Immature natural killer cell (primary cell): ENCODE measurements at regions not wholly inside any gene's neighbourhood (a gene's known extent, or its start where the extent isn't known, plus 50 kb on each side); places are given as distances from the start of the nearest gene placed in this dataset.
"Not testable (repeated sequence)": the region's sequence is repeated elsewhere in the genome, so short reads cannot be mapped to it uniquely, and the experiment has no call there.

ENCODE experiments used
- DNase-seq, 3 donors: peaks; one replicate each; pipeline ENCODE4 v3.0.0; 2022; ENCODE audit warnings: mixed read lengths in 1 of 3
- H3K27ac Mint-ChIP-seq, 6 donors: one replicate each; pipeline ENCODE4 v1.8.0; 2020; ENCODE audit warnings: mixed read lengths in 6 of 6, mild to moderate bottlenecking in 5 of 6, inconsistent platforms in 4 of 6, moderate library complexity in 3 of 6
- H3K27me3 Mint-ChIP-seq, 3 donors: one replicate each; pipeline ENCODE4 v1.8.0; 2020 to 2021; ENCODE audit warnings: low read depth in 3 of 3, mild to moderate bottlenecking in 3 of 3, mixed read lengths in 3 of 3, moderate library complexity in 3 of 3, inconsistent platforms in 1 of 3
- H3K36me3 Mint-ChIP-seq, 3 donors: one replicate each; pipeline ENCODE4 v1.8.0; 2020; ENCODE audit warnings: mixed read lengths in 3 of 3, inconsistent platforms in 2 of 3, mild to moderate bottlenecking in 2 of 3
- H3K4me1 Mint-ChIP-seq, 2 donors: one replicate each; pipeline ENCODE4 v1.8.0; 2020; ENCODE audit warnings: inconsistent platforms in 2 of 2, mild to moderate bottlenecking in 2 of 2, mixed read lengths in 2 of 2, moderate library complexity in 1 of 2
- H3K4me3 Mint-ChIP-seq, 5 donors: one replicate each; pipeline ENCODE4 v1.8.0; 2020; ENCODE audit warnings: mild to moderate bottlenecking in 5 of 5, mixed read lengths in 5 of 5, inconsistent platforms in 3 of 5, moderate library complexity in 3 of 5
- H3K9me3 Mint-ChIP-seq, 6 donors: one replicate each; pipeline ENCODE4 v1.8.0; 2020; ENCODE audit warnings: mild to moderate bottlenecking in 6 of 6, mixed read lengths in 6 of 6, inconsistent platforms in 4 of 6, moderate library complexity in 3 of 6

- Mint-ChIP-seq H3K4me3 (no peak overlapping the region), H3K9me3 (peaks cover 60 to 96% (median 91%) of the 10 kb centered on the region in 6 donors), H3K36me3 (peaks cover 14 to 27% (median 21%) of the 10 kb centered on the region in 3 donors), H3K27me3 (peaks cover 0 to 2% (median 2%) of the 10 kb centered on the region in 3 donors), H3K4me1 (no peaks in the 10 kb centered on the region), H3K27ac (no peak overlapping the region)
- DNase-seq = no peak
These were observed 244.2 kb downstream of the FOXD4L6 start for GRCh38 chr9:40884072-40884901.

DNA sequence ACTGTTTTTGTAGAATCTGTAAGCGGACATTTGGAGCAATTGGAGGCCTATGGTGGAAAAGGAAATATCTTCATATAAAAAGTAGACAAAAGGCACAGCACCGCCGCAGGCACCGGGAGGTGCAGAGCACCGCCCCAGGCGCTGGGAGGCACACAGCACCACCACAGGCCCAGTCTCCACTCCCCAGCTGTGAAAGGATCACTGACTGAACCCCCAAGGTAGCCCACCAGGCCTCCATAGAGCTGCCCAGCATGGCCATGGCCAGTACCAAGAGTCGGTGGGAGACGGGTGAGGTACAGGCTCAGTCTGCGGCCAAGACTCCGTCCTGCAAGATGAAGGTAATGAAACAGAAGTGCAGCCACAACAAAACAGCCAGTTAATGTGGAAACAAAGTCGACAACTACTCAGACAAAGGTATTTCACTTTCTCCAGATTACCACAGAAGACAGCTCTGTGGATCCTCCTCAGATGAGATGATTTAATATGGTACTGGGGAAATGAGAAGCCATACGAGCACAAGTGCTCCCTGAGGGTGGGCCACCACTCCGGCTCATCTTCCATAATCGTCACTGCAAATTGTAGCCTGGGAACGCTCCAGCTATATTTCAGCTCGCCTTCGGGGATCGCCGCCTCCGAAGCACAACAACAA lies 244.9 kb downstream of the FOXD4L6 start:
- H3K4me3 Mint-ChIP-seq = not testable (repeated sequence)
- Mint-ChIP-seq H3K36me3 (peaks cover 14 to 27% (median 21%) of the 10 kb centered on the region in 3 donors), H3K9me3 (peaks cover 56 to 95% (median 90%) of the 10 kb centered on the region in 6 donors)

DNA sequence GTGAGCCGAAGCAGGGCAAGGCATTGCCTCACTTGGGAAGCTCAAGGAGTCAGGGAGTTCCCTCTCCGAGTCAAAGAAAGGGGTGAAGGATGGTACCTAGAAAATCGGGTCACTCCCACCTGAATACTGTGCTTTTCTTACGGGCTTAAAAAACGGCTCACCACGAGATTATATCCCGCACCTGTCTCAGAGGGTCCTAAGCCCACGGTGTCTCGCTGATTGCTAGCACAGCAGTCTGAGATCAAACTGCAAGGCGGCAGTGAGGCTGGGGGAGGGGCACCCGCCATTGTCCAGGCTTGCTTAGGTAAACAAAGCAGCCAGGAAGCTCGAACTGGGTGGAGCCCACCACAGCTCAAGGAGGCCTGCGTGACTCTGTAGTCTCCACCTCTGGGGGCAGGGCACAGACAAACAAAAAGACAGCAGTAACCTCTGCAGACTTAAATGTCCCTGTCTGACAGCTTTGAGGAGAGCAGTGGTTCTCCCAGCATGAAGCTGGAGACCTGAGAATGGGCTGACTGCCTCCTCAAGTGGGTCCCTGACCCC lies 254.7 kb downstream of the FOXD4L6 start:
- not testable (repeated sequence) for DNase-seq, H3K4me3 Mint-ChIP-seq, H3K27ac Mint-ChIP-seq, H3K4me1 Mint-ChIP-seq, H3K27me3 Mint-ChIP-seq
- Mint-ChIP-seq H3K36me3 (peaks cover 0 to 13% (median 13%) of the 10 kb centered on the region in 3 donors), H3K9me3 (peaks cover 59 to 90% (median 79%) of the 10 kb centered on the region in 6 donors)

More for the DNA sequence above, 244.9 kb downstream of the FOXD4L6 start:
- H3K4me1 Mint-ChIP-seq, H3K27ac Mint-ChIP-seq, H3K27me3 Mint-ChIP-seq, DNase-seq: not testable (repeated sequence)

DNA sequence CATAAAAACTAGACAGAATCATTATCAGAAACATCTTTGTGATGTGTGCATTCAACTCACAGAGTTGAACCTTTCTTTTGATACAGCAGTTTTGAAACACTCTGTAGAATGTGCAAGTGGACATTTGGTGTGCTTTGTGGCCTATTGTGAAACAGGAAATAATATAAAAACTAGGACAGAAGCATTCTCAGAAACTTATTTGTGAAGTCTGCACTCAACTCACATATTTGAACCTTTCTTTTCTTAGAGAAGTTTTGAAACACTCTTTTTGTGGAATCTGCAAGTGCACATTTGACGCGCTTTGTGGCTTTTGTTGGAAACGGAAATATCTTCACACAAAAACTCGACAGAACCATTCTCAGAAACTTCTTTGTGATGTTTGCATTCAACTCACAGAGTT lies 260.0 kb downstream of the FOXD4L6 start:
- H3K9me3 Mint-ChIP-seq = peaks cover 45 to 63% (median 61%) of the 10 kb centered on the region in 6 donors
- H3K36me3 Mint-ChIP-seq = peaks cover 0 to 11% (median 6%) of the 10 kb centered on the region in 3 donors
- H3K4me3 Mint-ChIP-seq, H3K27me3 Mint-ChIP-seq, DNase-seq, H3K4me1 Mint-ChIP-seq, H3K27ac Mint-ChIP-seq: not testable (repeated sequence)
